GM19351 (cell line): ENCODE measurements at regions not wholly inside any gene's neighbourhood (a gene's known extent, or its start where the extent isn't known, plus 50 kb on each side); places are given as distances from the start of the nearest gene placed in this dataset.

Source experiments
- ATAC-seq: cut with Tn5 transposase; IDR thresholded peaks from one replicate; pipeline ENCODE4 v1.9.1; 2021; ENCODE audit warnings: mild to moderate bottlenecking, moderate library complexity; ENCODE audit not compliant: unreplicated experiment

DNA sequence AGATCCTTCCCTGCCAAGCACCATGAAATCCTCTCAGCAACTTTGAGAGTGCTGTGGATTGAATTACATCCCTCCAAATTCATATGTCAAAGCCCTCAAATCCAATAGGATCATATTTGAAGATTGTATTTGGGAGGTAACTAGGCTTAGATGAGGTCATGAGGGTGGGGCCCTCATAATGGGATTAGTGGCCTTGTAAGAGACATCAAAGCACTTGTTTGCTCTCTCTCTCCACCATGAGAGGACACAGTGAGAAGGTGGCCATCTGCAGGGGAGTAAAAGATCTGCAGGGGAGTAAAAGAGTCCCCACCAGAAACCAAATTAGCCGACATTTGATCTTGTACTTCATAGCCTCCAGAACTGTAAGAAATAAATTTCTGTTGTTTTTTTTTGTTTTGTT lies 298.2 kb downstream of the SAMD5 start:
- no peak for ATAC-seq

DNA sequence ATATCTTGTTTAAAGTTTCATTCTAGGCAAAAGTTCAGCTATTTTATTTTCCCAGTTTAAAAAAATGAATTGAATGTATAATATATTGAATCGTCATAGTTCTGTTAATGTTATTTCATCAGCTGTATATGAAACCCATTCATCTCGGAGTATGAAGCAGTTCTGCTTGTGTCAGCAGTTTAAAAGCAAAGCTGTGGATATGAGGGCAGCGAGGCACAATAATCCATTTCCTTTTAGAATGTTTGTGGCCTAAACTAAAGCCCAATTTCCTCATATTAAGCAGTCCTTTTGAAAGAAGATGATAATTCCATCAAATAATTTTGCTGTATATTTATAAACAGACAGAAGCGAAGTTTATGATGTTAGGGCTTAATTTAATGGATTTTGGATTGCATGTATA lies 300.1 kb downstream of the SAMD5 start:
- ATAC-seq, result no peak

DNA sequence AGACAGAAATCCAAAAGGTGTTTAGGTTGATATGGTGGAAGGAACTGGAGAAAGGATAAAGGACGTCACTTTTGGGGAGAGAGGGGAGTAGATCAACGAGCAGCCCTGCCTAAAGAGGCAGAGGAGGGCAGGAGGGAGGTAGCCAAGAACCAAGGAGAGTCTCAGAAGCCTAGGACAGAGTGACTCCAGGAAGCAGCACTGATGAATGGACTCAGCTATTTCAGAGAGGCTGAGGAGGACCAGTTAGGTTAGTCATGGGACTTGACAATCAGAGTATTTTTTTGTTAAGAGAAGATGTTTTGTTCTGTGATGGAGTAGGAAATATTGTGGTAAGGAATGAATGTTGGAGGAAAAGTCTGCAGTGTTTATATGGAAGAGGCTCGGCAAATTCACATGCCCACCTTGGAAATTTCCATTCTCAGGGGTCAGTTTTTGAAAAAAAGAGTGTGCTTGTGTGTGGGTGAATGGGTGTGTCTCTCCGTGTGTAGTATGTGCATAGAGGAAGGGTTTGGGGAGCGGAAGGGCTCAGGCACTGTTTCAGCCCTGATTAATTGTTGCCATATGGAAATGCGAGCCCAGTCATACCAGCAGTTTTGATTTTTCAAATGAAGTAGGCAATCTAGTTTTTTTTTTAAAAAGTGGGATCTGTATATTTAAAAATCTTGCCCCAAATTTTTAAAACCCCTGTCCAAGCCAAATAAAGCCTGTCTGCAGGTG lies 303.6 kb downstream of the SAMD5 start:
- no peak for ATAC-seq

DNA sequence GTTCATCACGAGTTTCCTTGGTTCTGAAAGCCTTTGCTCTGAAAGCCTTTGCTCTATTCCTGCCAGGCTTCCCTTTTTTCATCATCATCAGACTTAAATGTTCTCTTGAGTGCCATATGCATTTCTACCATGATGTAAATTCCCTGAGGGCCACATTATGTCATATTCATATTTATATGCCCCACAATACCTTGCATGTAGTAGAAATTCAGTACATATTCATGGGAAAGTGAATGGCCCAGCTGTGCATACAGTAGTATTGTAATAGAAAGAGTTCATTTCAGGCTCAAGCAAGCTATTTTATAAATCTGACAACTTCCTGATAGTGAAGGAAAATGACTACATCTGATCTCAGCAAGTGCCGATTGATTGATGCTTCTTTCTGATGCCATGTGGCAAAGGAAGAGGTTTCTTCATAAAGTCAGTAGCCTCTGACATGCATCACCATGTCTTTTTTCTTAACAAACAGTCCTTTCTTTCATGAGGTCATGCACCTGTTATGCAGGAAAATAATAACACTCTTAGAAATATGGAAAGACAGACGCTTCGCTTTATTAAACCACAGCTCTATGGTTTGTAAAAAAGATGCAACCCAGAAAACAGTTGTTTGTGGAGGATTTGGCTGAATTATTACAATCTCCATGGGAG lies 308.7 kb downstream of the SAMD5 start:
- ATAC-seq, result no peak

DNA sequence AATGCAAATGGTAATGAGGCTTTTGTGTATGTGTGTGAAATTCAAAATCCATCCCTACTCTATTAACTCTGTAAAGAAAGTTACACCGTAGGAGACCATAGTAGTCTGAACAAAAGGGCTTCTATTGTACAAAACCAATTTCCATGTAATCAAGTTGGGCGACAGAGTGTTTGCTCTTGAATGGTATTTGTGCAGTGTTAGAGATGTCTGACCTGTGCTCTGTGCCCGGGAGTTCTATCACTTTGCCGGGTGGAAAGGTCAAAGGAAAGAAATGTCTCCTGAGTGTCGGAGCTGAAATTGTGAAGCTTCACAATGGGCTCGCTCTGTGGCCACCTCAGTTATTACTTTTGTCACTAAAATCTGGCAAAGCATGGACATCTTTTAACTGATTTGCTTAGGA lies 312.0 kb downstream of the SAMD5 start:
- no peak for ATAC-seq

DNA sequence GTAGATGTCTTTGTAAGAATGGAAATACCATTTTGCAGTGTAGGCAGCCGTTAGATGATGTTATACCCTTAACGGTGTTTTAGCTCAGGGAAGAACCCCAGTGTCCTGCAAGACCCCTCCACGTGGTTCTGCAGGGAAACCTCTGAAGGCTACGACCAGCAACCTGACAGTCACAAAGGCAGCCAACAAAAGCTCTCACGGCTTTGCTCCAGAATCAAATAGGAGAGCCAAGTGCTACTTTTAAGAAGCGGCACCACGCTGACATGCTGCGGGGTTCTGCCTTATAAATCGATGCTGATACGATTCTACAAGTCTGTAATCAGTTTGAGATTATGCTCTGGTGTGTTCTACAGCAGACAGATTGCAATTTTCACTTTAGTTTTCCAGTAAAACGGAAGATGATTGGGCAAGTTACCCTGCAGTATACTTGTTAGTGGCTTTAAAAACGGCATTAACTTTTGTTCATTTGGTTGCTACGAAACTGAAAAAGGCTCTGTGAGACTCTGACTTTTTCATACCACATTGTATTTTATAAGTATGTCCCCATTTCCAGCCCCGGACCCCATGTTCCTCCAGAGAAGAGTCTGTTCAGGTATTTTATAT lies 312.9 kb downstream of the SAMD5 start:
- ATAC-seq, result no peak

DNA sequence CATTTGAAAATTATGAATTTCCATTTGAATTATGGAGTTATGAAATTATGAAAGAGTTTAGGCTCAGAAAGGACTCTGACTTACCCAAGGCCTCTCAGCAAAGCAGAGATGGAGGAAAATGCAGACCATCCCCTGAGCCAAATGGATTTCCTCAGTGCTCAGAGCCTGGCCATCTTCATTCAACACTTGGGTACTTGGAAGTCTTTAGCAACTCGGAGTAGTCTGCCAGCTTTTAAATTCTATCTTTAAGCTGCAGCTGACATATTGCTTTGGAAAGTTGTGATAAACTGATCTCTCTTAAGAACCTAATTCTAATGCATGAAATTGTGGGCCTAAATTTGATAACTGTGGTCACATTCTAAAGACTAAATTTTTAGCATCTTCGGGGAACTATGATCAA lies 315.4 kb downstream of the SAMD5 start:
- ATAC-seq, result no peak

DNA sequence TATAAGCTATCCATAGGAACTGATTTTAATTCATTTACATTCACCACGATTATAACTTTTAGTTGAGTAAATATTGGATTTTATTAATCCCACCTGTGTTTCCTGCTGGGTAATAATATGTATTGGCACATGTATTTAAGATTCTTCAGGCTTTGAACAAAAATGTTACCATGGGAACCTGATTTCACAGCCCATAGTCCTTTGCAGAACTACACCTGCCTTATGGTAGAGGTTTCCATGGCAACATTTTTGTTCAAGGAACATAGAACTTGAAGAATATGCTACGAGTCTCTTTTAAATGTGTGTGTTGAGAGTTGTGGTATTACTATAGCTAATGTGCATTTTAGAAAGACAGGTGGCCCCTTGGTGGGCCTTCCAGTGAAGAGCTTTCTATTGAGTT lies 317.4 kb downstream of the SAMD5 start:
- ATAC-seq, result no peak

DNA sequence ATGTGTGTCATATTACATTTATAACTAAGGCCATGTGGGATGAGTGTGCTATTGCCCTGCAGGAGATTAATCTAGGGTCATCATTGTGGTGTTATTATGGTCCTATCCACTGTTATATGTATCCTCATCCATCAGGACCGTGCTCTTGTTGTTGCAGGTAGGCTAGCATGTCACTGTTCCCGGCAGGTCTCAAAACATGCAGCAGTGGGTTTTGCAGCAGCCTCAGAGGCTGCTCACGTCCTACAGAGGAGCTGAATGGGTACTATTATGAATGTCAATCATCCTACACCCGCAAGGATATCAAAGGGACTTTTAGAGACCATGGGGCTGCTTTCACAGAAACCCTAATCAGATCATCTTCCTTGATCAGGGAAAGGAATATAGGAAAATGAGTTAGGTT lies 318.2 kb downstream of the SAMD5 start:
- no peak for ATAC-seq

DNA sequence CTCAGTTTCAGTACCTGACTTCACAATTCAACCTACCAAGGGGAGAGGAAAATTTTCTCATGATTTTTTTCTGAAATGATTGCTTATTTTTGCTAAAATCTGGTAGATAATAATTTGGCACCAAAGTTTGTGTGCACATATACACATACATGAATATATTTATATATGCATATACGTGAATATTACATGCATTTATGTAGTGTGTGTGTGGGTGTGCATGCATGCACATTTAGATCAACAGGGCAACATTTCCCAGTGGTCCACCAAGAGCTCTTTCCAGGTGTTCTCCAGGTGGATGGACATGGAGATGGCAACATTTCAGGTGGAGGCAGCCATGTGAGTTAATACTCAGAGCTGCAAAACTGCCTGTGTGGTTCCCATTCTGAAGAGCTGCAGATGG lies 320.9 kb downstream of the SAMD5 start:
- no peak for ATAC-seq

DNA sequence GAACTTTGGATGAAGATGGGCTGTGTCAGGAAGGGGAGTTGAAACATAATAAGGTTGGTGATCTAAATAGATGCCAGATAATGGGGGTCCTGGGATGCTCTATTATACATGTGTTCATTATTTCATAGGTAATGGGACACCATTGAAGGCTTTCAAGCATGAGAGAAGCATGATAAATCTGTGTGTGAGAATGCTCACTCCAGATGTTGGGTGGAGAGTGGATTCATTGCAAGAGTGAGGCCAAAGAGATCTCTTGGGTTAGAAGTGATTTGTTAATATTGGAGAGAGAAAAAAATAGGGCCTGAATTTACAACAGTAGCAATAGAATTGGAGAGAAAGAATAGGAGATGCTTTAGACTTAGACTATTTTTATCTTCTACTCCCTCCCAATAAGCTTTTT lies 321.3 kb downstream of the SAMD5 start:
- no peak for ATAC-seq

DNA sequence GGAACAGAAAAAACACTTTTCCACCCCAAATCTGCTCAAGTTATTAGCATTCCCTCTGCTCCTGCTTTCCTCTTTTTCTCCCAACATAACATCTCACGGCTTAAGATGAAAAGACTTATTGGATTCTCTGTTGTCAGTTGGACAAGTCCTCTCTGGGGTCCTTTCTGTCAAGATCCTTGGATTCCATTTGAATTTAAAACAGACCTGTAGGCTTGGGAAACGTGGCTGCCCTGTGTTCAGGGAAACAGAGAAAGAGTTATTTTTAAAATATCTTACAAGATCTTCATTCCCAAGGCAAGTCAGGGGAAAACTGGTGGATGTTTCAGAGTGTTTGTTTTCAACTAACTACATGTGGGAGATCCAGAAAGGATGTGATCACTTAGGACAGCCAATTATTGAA lies 322.9 kb downstream of the SAMD5 start:
- no peak for ATAC-seq

DNA sequence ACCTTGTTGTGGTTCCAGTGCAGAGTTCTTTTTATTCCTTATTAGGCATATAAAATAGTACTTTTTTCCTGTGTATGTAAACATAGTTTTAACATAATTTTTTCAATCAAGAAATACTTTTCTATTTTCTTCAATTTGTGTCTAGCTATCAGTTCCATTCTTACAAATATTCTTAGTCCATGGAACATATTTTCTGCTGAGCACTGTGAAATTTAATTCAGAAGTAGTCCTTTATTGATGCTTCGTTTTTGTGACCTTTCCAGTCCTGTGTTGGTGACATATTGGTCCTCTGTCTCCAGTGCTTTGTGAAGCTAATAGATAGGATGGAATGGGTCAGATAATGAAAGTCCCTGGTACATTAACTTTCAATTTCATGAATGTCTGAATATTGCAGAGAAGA lies 325.1 kb downstream of the SAMD5 start:
- no peak for ATAC-seq

DNA sequence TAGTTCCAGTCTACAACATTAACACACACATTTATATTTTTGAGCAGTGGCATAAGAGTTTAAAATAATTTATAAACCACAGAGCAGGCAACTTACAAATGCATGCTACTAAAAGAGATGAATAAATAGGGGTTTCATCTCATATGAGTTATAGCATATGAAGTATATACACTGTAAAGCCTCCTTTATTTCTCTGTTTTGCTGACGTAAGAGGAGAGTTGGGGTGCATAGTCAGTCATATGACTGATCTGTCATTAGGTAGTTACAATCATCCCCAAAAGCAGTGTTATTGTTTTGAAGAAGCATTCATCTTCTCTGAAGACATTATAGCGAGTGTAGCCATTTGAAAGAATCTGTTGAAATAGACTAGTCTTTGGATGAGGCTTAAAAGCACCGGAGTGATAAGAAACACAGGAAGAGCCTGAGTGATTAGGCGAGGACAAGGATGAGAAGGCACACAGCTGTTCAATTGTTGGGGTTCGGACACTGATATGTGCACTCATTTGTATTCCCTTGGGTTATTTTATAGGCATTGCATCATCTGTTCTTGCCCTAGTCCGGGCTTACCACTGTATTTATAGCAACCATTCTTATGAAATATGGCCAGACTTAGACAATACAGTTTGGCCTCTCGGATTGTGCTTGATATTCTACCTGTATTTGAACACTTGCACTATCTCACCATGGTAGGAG lies 325.7 kb downstream of the SAMD5 start:
- no peak for ATAC-seq

DNA sequence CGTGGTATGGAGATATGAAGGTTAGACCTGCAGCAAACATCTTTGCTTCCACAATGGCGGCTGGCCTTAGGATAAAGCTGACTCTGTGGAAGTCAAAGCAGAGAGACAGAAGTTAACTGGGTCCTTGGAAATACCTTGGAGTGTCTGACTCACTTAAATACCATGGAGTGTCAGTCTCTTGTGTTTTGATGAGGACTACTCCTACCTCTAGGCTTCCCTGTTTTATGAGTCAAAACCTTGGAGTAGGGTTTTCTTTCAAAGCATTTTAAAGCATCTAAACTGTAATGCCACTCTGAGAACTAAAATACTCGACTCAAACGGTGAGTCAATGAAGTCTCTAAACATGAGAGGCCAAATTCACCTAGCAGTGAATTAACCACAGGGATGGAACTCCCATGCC lies 329.1 kb downstream of the SAMD5 start:
- no peak for ATAC-seq

DNA sequence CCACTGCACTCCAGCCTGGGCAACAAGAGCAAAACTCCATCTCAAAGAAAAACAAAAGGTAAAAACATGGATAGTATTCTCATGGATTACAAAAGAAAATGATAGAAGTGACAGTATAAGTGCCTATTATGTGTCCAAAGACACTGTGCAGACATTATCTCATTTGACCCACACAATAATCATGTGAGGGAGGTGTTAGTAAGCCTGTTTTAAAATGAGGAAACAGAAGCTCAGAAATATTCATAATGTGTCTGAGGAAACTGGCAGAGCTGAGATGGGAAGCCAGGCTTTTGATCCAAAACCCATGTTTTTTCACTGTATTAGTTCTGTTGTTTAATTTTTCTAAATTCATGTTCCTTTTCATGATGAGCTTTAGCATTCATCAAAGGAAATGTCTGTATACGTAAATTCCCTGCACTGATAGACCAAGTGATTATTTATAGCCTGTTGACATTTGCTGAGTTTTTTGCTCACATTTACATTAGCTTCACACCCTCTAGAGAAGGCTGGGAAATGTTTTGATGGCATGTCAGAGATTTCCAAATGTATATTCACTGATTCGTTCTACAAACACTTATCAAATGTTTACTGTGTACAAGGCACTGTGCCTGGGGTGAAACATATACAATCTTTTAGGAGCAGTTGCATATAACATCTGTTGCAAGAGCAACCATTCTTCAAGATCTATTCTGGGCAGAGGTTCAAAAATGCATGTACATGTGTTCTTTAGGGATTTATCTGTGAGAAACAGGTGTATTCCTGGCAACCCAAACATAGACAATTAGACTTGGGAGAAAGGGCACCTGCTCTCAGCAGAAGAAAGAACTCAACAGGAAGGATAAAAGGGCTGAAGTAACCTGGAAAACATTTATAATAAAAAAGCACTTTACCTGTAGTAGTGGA lies 331.5 kb downstream of the SAMD5 start:
- no peak for ATAC-seq

DNA sequence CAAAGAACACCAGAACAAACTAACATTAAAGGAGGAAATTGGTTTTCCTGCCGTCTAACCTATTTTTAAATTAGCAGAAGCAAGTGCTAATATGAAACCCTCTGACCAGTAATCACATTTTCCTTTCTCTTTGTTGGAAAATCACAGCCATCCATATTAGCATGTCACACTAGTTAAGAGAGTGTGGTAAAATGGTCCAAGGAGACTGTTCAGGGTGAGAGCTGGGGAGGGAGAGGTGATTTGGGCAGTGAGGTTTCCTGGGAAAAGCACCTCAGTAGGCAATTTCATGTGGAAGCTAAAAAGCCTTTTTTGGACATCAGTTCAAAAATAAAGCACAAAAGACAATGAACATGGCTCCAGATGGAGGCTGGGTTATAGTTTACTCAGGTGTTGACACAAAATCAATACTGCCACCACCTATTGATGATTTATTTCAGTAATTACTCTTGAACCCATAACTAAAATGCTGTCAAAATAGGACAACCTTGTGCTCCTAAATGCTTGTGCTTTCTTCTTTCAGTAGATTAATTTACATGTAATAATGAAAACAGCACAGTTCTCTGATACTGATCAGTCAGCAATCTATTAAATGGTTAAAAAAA lies 333.2 kb downstream of the SAMD5 start:
- no peak for ATAC-seq

DNA sequence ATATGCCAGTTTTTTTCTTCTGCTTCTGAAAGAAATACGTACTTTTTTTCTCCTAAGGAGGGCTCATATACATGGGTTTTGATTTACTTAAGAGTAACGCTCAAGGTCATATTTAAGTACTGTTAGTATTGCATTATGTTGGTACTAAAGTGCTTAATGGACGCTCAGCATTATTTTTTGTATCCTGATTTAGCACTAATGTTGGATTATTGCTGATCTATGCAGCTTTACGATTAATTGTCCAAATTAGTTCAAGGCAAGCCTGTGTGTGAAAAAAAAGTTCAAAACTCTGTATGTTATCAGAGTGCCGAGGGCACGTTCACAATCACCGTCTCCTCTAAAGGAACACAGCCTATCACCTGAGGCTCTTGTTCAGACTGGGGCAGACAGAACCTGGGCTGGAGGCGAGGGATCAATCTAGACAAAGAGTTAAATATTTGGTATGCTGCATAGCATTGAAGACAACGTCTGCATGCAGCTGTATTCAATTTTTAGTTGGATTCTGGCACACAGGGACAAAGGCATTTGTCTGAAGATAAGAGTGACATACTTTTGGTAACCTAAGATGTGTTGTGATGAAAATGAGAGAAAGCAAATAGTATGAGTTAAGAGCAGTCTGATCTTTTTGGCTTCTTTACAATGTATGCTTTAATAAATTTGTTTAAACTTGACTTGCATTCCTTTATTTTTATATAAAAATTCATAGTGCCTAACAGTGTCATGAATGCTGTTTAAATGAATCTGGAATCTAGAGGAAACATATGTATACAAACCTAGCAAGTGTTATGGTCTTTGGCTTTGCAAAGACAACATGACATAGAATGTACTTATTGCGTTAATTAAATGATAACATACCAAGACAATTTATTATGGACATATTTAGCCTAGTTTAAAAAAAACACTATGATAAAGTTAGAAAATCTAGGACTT lies 341.2 kb downstream of the SAMD5 start:
- no peak for ATAC-seq

DNA sequence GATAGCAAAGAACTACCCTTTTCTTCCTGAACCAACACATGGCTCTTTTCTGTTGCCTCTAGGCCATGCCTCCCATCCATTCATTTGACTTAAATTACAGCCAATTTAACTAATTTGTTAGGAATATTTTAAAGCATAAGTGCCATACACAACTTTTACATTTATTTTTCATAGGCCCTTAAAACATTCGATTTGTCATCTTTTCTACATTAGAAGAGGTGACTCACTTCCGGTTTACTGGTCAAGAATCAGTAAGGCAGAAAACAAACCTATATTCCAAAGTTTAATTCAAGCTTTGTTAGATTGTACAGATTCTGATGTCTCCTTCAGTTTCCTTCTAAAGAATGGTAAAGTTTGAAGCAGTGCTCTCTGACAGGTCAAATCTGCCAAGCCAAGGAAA lies 344.3 kb downstream of the SAMD5 start:
- no peak for ATAC-seq
